ENCODE measurements at regions not wholly inside any gene's neighbourhood (a gene's known extent, or its start where the extent isn't known, plus 50 kb on each side); places are given as distances from the start of the nearest gene placed in this dataset.
A peak's percentile ranks its signal among the peaks of the same experiment; 100 is the strongest.

DNA sequence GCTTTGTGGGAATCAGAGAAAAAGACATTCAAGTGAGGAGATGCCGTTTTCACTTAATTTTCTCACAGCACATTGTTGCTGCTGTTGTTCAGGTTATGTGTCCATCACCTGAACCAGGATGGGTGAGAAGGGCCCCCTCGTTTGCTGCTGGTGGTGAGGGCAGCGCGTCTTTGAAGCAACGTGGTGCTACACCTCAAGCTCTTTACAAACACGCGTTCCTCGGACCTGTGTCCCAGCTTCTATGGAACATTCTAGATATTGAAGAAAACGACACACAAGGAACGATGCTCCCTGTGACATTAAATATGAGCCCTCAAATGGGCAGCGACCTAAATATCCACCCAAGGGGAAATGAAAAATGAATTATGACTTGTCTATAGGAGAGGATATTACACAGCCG is 418.6 kb downstream of the MN1 start:
- H3K79me2 ChIP-seq (ENCODE audit: control insufficient read depth, insufficient read depth, low read length): no peaks in the 10 kb centered on the region
- dilution Hi-C loops (cut with MboI; ENCODE audit: extremely low pct_ligation_motif_present, low sequenced_read_pairs): no loop called here
- no peaks in the 10 kb centered on the region for H4K20me1 ChIP-seq (ENCODE audit: control insufficient read depth, extremely low read depth, insufficient read depth, low read length)
- no peaks in the 10 kb centered on the region for H3K9me3 ChIP-seq (ENCODE audit: control insufficient read depth, low read depth, low read length)
- H2AFZ ChIP-seq (ENCODE audit: control insufficient read depth, low read length): no peak overlapping the region
- H3K36me3 ChIP-seq (ENCODE audit: control insufficient read depth in 2 of 2, extremely low read depth in 1 of 2, insufficient read depth in 2 of 2, low read length in 2 of 2): no peaks in the 10 kb centered on the region
- no peak for TF ChIP-seq EZH2 (IDR thresholded peaks at IDR 0.05; ENCODE audit: low read length)
- TF ChIP-seq, protein P1, sequence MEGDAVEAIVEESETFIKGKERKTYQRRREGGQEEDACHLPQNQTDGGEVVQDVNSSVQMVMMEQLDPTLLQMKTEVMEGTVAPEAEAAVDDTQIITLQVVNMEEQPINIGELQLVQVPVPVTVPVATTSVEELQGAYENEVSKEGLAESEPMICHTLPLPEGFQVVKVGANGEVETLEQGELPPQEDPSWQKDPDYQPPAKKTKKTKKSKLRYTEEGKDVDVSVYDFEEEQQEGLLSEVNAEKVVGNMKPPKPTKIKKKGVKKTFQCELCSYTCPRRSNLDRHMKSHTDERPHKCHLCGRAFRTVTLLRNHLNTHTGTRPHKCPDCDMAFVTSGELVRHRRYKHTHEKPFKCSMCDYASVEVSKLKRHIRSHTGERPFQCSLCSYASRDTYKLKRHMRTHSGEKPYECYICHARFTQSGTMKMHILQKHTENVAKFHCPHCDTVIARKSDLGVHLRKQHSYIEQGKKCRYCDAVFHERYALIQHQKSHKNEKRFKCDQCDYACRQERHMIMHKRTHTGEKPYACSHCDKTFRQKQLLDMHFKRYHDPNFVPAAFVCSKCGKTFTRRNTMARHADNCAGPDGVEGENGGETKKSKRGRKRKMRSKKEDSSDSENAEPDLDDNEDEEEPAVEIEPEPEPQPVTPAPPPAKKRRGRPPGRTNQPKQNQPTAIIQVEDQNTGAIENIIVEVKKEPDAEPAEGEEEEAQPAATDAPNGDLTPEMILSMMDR (optimal IDR thresholded peaks at IDR 0.05 in 1 of 3, IDR thresholded peaks at IDR 0.05 in 1 of 3, conservative IDR thresholded peaks at IDR 0.05 in 1 of 3; ENCODE audit: extremely low read depth in 1 of 3, insufficient read depth in 2 of 3, low read length in 3 of 3): no peak
- peaks cover 29% of the 10 kb centered on the region for H3K4me1 ChIP-seq (ENCODE audit: control insufficient read depth, extremely low read depth, insufficient read depth, low read length)
- no peaks in the 10 kb centered on the region for H3K9me1 ChIP-seq (ENCODE audit: control insufficient read depth, extremely low read depth, insufficient read depth, low read length)
- FAIRE-seq (peak; percentile 39), DNase-seq (ENCODE audit: low read depth, low spot score) (no peak)
- H3K9ac ChIP-seq (ENCODE audit: control insufficient read depth, extremely low read depth, insufficient read depth, low read length): no peak overlapping the region
- no peak overlapping the region for H3K27ac ChIP-seq (ENCODE audit: control insufficient read depth, insufficient read depth, low read length)
- H3K4me2 ChIP-seq (ENCODE audit: control insufficient read depth, extremely low read depth, insufficient read depth, low read depth, low read length): no peak overlapping the region
- no peaks in the 10 kb centered on the region for H3K27me3 ChIP-seq (ENCODE audit: control insufficient read depth, extremely low read depth, insufficient read depth, low read length)
- H3K4me3 ChIP-seq (ENCODE audit: control insufficient read depth in 2 of 3, extremely low read depth in 1 of 3, insufficient read depth in 2 of 3, low read depth in 1 of 3, low read length in 3 of 3): no peak overlapping the region

DNA sequence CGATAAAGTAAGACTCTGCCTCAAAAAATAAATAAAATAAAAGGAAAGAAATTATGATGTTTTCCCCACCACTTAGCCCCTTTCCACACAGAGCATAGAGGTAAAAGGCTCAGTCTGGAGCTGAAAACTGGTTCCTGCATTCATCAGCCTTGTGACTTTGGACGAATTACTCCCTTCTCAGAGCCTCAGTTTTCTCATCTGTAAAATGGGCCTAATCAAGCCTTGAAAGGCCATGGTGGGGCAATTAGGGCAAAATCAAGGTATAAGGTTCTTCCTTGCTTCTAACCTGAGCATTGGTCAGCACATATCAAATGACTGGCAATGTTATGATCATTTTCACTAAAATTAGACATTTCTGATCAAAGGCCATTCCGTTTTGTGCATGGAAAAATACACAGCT is 417.7 kb downstream of the MN1 start:
- no peaks in the 10 kb centered on the region for H3K79me2 ChIP-seq (ENCODE audit: control insufficient read depth, insufficient read depth, low read length)
- dilution Hi-C loops (cut with MboI; ENCODE audit: extremely low pct_ligation_motif_present, low sequenced_read_pairs): no loop called here
- TF ChIP-seq, protein P1 (optimal IDR thresholded peaks at IDR 0.05 in 1 of 3, IDR thresholded peaks at IDR 0.05 in 1 of 3, conservative IDR thresholded peaks at IDR 0.05 in 1 of 3; ENCODE audit: extremely low read depth in 1 of 3, insufficient read depth in 2 of 3, low read length in 3 of 3): no peak
- no peak for TF ChIP-seq EZH2 (IDR thresholded peaks at IDR 0.05; ENCODE audit: low read length)
- H3K36me3 ChIP-seq (ENCODE audit: control insufficient read depth in 2 of 2, extremely low read depth in 1 of 2, insufficient read depth in 2 of 2, low read length in 2 of 2): no peaks in the 10 kb centered on the region
- H4K20me1 ChIP-seq (ENCODE audit: control insufficient read depth, extremely low read depth, insufficient read depth, low read length): no peaks in the 10 kb centered on the region
- H3K27me3 ChIP-seq (ENCODE audit: control insufficient read depth, extremely low read depth, insufficient read depth, low read length): no peaks in the 10 kb centered on the region
- no peak overlapping the region for H3K4me3 ChIP-seq (ENCODE audit: control insufficient read depth in 2 of 3, extremely low read depth in 1 of 3, insufficient read depth in 2 of 3, low read depth in 1 of 3, low read length in 3 of 3)
- no peak for FAIRE-seq
- DNase-seq (ENCODE audit: low read depth, low spot score): no peak
- H3K4me2 ChIP-seq (ENCODE audit: control insufficient read depth, extremely low read depth, insufficient read depth, low read depth, low read length): no peak overlapping the region
- H3K9me3 ChIP-seq (ENCODE audit: control insufficient read depth, low read depth, low read length): no peaks in the 10 kb centered on the region
- H3K27ac ChIP-seq (ENCODE audit: control insufficient read depth, insufficient read depth, low read length): no peak overlapping the region
- H3K9ac ChIP-seq (ENCODE audit: control insufficient read depth, extremely low read depth, insufficient read depth, low read length): no peak overlapping the region
- no peak overlapping the region for H2AFZ ChIP-seq (ENCODE audit: control insufficient read depth, low read length)
- H3K4me1 ChIP-seq (ENCODE audit: control insufficient read depth, extremely low read depth, insufficient read depth, low read length): peaks cover 35% of the 10 kb centered on the region
- H3K9me1 ChIP-seq (ENCODE audit: control insufficient read depth, extremely low read depth, insufficient read depth, low read length): no peaks in the 10 kb centered on the region

Data from keratinocyte (primary cell).